ENCODE measurements at regions not wholly inside any gene's neighbourhood (a gene's known extent, or its start where the extent isn't known, plus 50 kb on each side); places are given as distances from the start of the nearest gene placed in this dataset.
A peak's percentile ranks its signal among the peaks of the same experiment; 100 is the strongest.
"Not testable (repeated sequence)": the region's sequence is repeated elsewhere in the genome, so short reads cannot be mapped to it uniquely, and the experiment has no call there.

DNA sequence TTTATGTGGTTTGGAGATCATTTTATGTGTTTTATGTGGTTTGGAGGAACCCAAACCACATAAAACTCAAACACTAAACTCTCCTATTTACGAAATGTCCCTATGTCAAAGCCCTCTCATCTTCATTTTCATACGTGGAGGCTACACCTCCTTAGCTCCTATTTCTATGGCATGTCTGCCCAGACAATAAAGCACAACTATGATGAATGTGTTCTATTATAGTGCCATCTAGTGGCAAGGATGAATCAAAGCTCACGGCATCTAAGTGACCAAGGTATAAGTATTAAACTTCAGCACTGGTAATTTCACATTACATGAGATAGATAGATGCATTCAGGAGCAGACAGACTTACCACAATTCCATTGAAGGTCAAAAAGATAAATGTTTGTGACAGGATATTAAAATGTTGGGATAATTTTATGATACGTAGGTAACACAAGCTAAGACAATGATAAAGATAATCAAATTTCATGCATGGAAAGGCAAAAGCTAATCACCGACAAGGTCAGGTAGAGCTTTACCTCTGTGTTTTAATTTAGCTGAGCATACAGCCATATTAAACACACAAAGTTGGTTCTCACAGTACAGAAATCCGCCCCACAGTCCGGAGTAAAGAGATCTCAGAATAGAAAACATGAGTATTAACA lies 130.6 kb upstream of the FHIT start:
- H3K27me3 ChIP-seq (ENCODE audit: insufficient read depth, low read depth, severe bottlenecking), result no peaks in the 10 kb centered on the region
- no peak overlapping the region for H3K4me3 ChIP-seq (ENCODE audit: low read depth, low read length)
- H3K9me3 ChIP-seq (ENCODE audit: severe bottlenecking), result no peaks in the 10 kb centered on the region
- DNase-seq, result peak; percentile 11
- TF ChIP-seq CTCF (IDR thresholded peaks at IDR 0.05; ENCODE audit: low read depth, low read length), result peak; percentile 48; the same call in 1 of the 2 replicates
- no peaks in the 10 kb centered on the region for H3K36me3 ChIP-seq
- H3K27ac ChIP-seq, result no peak overlapping the region

GRCh38 chr3:61387817-61388216 lies 136.6 kb upstream of the FHIT start:
- no peak for TF ChIP-seq CTCF (IDR thresholded peaks at IDR 0.05; ENCODE audit: low read depth, low read length)
- no peaks in the 10 kb centered on the region for H3K36me3 ChIP-seq
- H3K9me3 ChIP-seq (ENCODE audit: severe bottlenecking), result peaks cover 13% of the 10 kb centered on the region
- H3K4me3 ChIP-seq (ENCODE audit: low read depth, low read length), result no peak overlapping the region
- no peak for DNase-seq
- H3K27ac ChIP-seq, result no peak overlapping the region
- H3K27me3 ChIP-seq (ENCODE audit: insufficient read depth, low read depth, severe bottlenecking), result no peaks in the 10 kb centered on the region

DNA sequence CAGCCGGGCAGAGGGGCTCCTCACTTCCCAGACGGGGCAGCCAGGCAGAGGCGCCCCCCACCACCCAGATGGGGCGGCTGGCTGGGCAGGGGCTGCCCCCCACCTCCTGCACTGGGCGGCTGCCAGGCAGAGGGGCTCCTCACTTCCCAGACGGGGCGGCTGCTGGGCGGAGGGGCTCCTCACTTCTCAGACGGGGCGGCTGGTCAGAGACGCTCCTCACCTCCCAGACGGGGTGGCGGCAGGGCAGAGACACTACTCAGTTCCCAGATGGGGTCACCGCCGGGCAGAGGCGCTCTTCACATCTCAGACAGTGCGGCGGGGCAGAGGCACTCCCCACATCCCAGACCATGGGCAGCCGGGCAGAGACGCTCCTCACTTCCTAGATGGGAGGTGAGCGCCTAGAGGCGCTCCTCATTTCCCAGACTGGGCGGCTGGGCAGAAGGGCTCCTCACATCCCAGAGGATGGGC lies 142.3 kb upstream of the FHIT start:
- H3K27ac ChIP-seq; DNase-seq; H3K36me3 ChIP-seq; H3K4me3 ChIP-seq (ENCODE audit: low read depth, low read length); H3K27me3 ChIP-seq (ENCODE audit: insufficient read depth, low read depth, severe bottlenecking): not testable (repeated sequence)
- H3K9me3 ChIP-seq (ENCODE audit: severe bottlenecking), result peaks cover 15% of the 10 kb centered on the region

GRCh38 chr3:61401359-61401758 lies 150.1 kb upstream of the FHIT start:
- Histone ChIP-seq H3K27ac (no peak overlapping the region), H3K4me3 (ENCODE audit: low read depth, low read length) (no peak overlapping the region), H3K36me3 (no peaks in the 10 kb centered on the region), H3K27me3 (ENCODE audit: insufficient read depth, low read depth, severe bottlenecking) (no peaks in the 10 kb centered on the region), H3K9me3 (ENCODE audit: severe bottlenecking) (no peaks in the 10 kb centered on the region)
- no peak for DNase-seq
- TF ChIP-seq CTCF (IDR thresholded peaks at IDR 0.05; ENCODE audit: low read depth, low read length), result no peak

GRCh38 chr3:61407397-61407796 lies 154.0 kb upstream of the PTPRG start:
- TF ChIP-seq CTCF (IDR thresholded peaks at IDR 0.05; ENCODE audit: low read depth, low read length), result no peak
- no peaks in the 10 kb centered on the region for H3K9me3 ChIP-seq (ENCODE audit: severe bottlenecking)
- no peak for DNase-seq
- no peaks in the 10 kb centered on the region for H3K36me3 ChIP-seq
- no peak overlapping the region for H3K4me3 ChIP-seq (ENCODE audit: low read depth, low read length)
- no peak overlapping the region for H3K27ac ChIP-seq
- H3K27me3 ChIP-seq (ENCODE audit: insufficient read depth, low read depth, severe bottlenecking), result no peaks in the 10 kb centered on the region

- no peaks in the 10 kb centered on the region for H3K27me3 ChIP-seq (ENCODE audit: insufficient read depth, low read depth, severe bottlenecking)
- DNase-seq, result no peak
- no peak for TF ChIP-seq CTCF (IDR thresholded peaks at IDR 0.05; ENCODE audit: low read depth, low read length)
- H3K4me3 ChIP-seq (ENCODE audit: low read depth, low read length), result no peak overlapping the region
- no peaks in the 10 kb centered on the region for H3K36me3 ChIP-seq
- no peak overlapping the region for H3K27ac ChIP-seq
- no peaks in the 10 kb centered on the region for H3K9me3 ChIP-seq (ENCODE audit: severe bottlenecking)
Measured at GRCh38 chr3:61409638-61410037, 151.7 kb upstream of the PTPRG start.

- not testable (repeated sequence) for H3K36me3 ChIP-seq; H3K27ac ChIP-seq; DNase-seq; H3K4me3 ChIP-seq (ENCODE audit: low read depth, low read length); H3K9me3 ChIP-seq (ENCODE audit: severe bottlenecking); H3K27me3 ChIP-seq (ENCODE audit: insufficient read depth, low read depth, severe bottlenecking)
Measured at GRCh38 chr3:61410358-61410757, 151.0 kb upstream of the PTPRG start.

All from WERI-Rb-1 (cell line).